Duodenal mucosa (tissue), 2 donors: ENCODE measurements at regions not wholly inside any gene's neighbourhood (a gene's known extent, or its start where the extent isn't known, plus 50 kb on each side); places are given as distances from the start of the nearest gene placed in this dataset.

Experiments
- H3K27ac ChIP-seq: one replicate; pipeline ENCODE4 v1.7.0; 2013; ENCODE audit warnings: low read depth, low read length
- H3K27me3 ChIP-seq, 2 donors: one replicate each; pipeline ENCODE4 v1.7.0; 2013; ENCODE audit warnings: low read length in 2 of 2, control low read depth in 1 of 2; ENCODE audit not compliant: insufficient read depth in 2 of 2, control insufficient read depth in 1 of 2
- H3K36me3 ChIP-seq, 2 donors: one replicate each; pipeline ENCODE4 v1.7.0; 2013; ENCODE audit warnings: low read length in 2 of 2, control low read depth in 1 of 2; ENCODE audit not compliant: insufficient read depth in 2 of 2, control insufficient read depth in 1 of 2
- H3K4me1 ChIP-seq, 2 donors: one replicate each; pipeline ENCODE4 v1.7.0; 2013; ENCODE audit warnings: low read length in 2 of 2, control low read depth in 1 of 2; ENCODE audit not compliant: insufficient read depth in 2 of 2, control insufficient read depth in 1 of 2
- H3K4me3 ChIP-seq, 2 donors: one replicate each; pipeline ENCODE4 v1.7.0; 2013; ENCODE audit warnings: low read length in 2 of 2, low read depth in 1 of 2
- H3K9ac ChIP-seq, 2 donors: one replicate each; pipeline ENCODE4 v1.7.0; 2013; ENCODE audit warnings: low read length in 2 of 2, low read depth in 1 of 2
- H3K9me3 ChIP-seq, 2 donors: one replicate each; pipeline ENCODE4 v1.7.0; 2013; ENCODE audit warnings: low read length in 2 of 2, control low read depth in 1 of 2; ENCODE audit not compliant: control insufficient read depth in 1 of 2

- H3K27ac ChIP-seq, result no peak overlapping the region
- H3K4me3 ChIP-seq, result no peak overlapping the region
- no peaks in the 10 kb centered on the region for H3K36me3 ChIP-seq
- no peaks in the 10 kb centered on the region for H3K27me3 ChIP-seq
- H3K9ac ChIP-seq, result no peak overlapping the region
- H3K9me3 ChIP-seq, result no peaks in the 10 kb centered on the region
- peaks cover 5% of the 10 kb centered on the region in 2 donors for H3K4me1 ChIP-seq
Observed at GRCh38 chr9:18189871-18190670, 283.9 kb upstream of the ADAMTSL1 start.

GRCh38 chr9:18190671-18191374, 283.1 kb upstream of the ADAMTSL1 start:
- H3K4me1 ChIP-seq, result no peaks in the 10 kb centered on the region
- H3K9ac ChIP-seq, result no peak overlapping the region
- no peaks in the 10 kb centered on the region for H3K27me3 ChIP-seq
- no peaks in the 10 kb centered on the region for H3K36me3 ChIP-seq
- H3K4me3 ChIP-seq, result no peak overlapping the region
- no peaks in the 10 kb centered on the region for H3K9me3 ChIP-seq
- no peak overlapping the region for H3K27ac ChIP-seq

GRCh38 chr9:18194316-18194715, 279.6 kb upstream of the ADAMTSL1 start:
- no peaks in the 10 kb centered on the region for H3K27me3 ChIP-seq
- no peaks in the 10 kb centered on the region for H3K9me3 ChIP-seq
- no peaks in the 10 kb centered on the region for H3K36me3 ChIP-seq
- no peak overlapping the region for H3K27ac ChIP-seq
- no peaks in the 10 kb centered on the region for H3K4me1 ChIP-seq
- no peak overlapping the region for H3K9ac ChIP-seq
- no peak overlapping the region for H3K4me3 ChIP-seq

- Histone ChIP-seq H3K27me3 (no peaks in the 10 kb centered on the region), H3K9ac (no peak overlapping the region), H3K4me1 (no peaks in the 10 kb centered on the region), H3K27ac (no peak overlapping the region), H3K36me3 (no peaks in the 10 kb centered on the region), H3K9me3 (no peaks in the 10 kb centered on the region), H3K4me3 (no peak overlapping the region)
Observed at GRCh38 chr9:18195223-18195622, 278.7 kb upstream of the ADAMTSL1 start.

GRCh38 chr9:18202924-18203323, 271.0 kb upstream of the ADAMTSL1 start:
- H3K36me3 ChIP-seq, result no peaks in the 10 kb centered on the region
- no peak overlapping the region for H3K27ac ChIP-seq
- no peaks in the 10 kb centered on the region for H3K9me3 ChIP-seq
- H3K4me3 ChIP-seq, result no peak overlapping the region
- no peaks in the 10 kb centered on the region for H3K4me1 ChIP-seq
- no peaks in the 10 kb centered on the region for H3K27me3 ChIP-seq
- H3K9ac ChIP-seq, result no peak overlapping the region

- H3K4me1 ChIP-seq, result peaks cover 4 to 10% of the 10 kb centered on the region in 2 donors
Observed at GRCh38 chr9:18207735-18208134, 266.2 kb upstream of the ADAMTSL1 start.

GRCh38 chr9:18208166-18209059, 265.5 kb upstream of the ADAMTSL1 start:
- Histone ChIP-seq H3K9me3 (no peaks in the 10 kb centered on the region), H3K9ac (no peak overlapping the region), H3K27me3 (no peaks in the 10 kb centered on the region), H3K4me1 (peaks cover 4 to 10% of the 10 kb centered on the region in 2 donors), H3K36me3 (no peaks in the 10 kb centered on the region), H3K4me3 (no peak overlapping the region), H3K27ac (no peak overlapping the region)

More at GRCh38 chr9:18207735-18208134, 266.2 kb upstream of the ADAMTSL1 start:
- Histone ChIP-seq H3K9ac (no peak overlapping the region), H3K27me3 (no peaks in the 10 kb centered on the region), H3K27ac (no peak overlapping the region), H3K36me3 (no peaks in the 10 kb centered on the region), H3K9me3 (no peaks in the 10 kb centered on the region), H3K4me3 (no peak overlapping the region)

GRCh38 chr9:18215626-18216025, 258.3 kb upstream of the ADAMTSL1 start:
- no peaks in the 10 kb centered on the region for H3K4me1 ChIP-seq
- no peak overlapping the region for H3K27ac ChIP-seq
- no peaks in the 10 kb centered on the region for H3K9me3 ChIP-seq
- no peak overlapping the region for H3K9ac ChIP-seq
- H3K27me3 ChIP-seq, result no peaks in the 10 kb centered on the region
- no peak overlapping the region for H3K4me3 ChIP-seq
- H3K36me3 ChIP-seq, result no peaks in the 10 kb centered on the region

GRCh38 chr9:18216376-18216775, 257.6 kb upstream of the ADAMTSL1 start:
- no peak overlapping the region for H3K4me3 ChIP-seq
- H3K9me3 ChIP-seq, result no peaks in the 10 kb centered on the region
- no peaks in the 10 kb centered on the region for H3K27me3 ChIP-seq
- no peak overlapping the region for H3K9ac ChIP-seq
- no peak overlapping the region for H3K27ac ChIP-seq
- no peaks in the 10 kb centered on the region for H3K4me1 ChIP-seq
- H3K36me3 ChIP-seq, result no peaks in the 10 kb centered on the region

- Histone ChIP-seq H3K9me3 (no peaks in the 10 kb centered on the region), H3K9ac (no peak overlapping the region), H3K4me1 (no peaks in the 10 kb centered on the region), H3K27ac (no peak overlapping the region), H3K36me3 (no peaks in the 10 kb centered on the region), H3K27me3 (no peaks in the 10 kb centered on the region), H3K4me3 (no peak overlapping the region)
Observed at GRCh38 chr9:18228101-18228500, 245.9 kb upstream of the ADAMTSL1 start.
